ENCODE measurements at regions not wholly inside any gene's neighbourhood (a gene's known extent, or its start where the extent isn't known, plus 50 kb on each side); places are given as distances from the start of the nearest gene placed in this dataset.

DNA sequence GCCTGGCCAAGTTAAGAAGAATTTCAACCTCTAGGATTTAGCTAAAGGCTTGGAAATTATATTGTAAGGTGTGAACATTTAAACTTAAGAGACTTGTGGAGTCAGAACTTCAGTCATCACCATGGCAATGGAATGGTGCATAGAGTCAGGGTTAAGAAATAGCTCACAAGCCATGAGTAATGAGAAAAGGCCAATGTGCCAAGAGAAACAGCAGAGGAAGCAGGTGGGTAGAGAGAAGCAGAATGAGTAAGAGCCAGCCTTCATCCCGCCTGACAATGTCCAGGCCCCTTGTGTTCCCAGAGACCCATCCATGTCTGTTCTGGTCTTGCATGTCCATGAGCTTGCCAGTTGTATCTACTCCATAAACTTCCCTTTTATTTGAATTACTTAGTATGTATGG, 62.6 kb upstream of the TBX20 start:
- TF ChIP-seq PPARA (CRISPR knock-in tag; IDR thresholded peaks at IDR 0.05; ENCODE audit: borderline replicate concordance) = no peak
- TF ChIP-seq, protein P1, sequence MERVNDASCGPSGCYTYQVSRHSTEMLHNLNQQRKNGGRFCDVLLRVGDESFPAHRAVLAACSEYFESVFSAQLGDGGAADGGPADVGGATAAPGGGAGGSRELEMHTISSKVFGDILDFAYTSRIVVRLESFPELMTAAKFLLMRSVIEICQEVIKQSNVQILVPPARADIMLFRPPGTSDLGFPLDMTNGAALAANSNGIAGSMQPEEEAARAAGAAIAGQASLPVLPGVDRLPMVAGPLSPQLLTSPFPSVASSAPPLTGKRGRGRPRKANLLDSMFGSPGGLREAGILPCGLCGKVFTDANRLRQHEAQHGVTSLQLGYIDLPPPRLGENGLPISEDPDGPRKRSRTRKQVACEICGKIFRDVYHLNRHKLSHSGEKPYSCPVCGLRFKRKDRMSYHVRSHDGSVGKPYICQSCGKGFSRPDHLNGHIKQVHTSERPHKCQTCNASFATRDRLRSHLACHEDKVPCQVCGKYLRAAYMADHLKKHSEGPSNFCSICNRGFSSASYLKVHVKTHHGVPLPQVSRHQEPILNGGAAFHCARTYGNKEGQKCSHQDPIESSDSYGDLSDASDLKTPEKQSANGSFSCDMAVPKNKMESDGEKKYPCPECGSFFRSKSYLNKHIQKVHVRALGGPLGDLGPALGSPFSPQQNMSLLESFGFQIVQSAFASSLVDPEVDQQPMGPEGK (CRISPR knock-in tag; IDR thresholded peaks at IDR 0.05; ENCODE audit: borderline replicate concordance) = no peak
- no peak for TF ChIP-seq BACH2 (CRISPR knock-in tag; IDR thresholded peaks at IDR 0.05; ENCODE audit: borderline replicate concordance)
- TF ChIP-seq CSRNP3 (CRISPR knock-in tag; IDR thresholded peaks at IDR 0.05) = no peak
- TF ChIP-seq ESRRG (CRISPR knock-in tag; IDR thresholded peaks at IDR 0.05) = no peak
- TF ChIP-seq, protein P2, sequence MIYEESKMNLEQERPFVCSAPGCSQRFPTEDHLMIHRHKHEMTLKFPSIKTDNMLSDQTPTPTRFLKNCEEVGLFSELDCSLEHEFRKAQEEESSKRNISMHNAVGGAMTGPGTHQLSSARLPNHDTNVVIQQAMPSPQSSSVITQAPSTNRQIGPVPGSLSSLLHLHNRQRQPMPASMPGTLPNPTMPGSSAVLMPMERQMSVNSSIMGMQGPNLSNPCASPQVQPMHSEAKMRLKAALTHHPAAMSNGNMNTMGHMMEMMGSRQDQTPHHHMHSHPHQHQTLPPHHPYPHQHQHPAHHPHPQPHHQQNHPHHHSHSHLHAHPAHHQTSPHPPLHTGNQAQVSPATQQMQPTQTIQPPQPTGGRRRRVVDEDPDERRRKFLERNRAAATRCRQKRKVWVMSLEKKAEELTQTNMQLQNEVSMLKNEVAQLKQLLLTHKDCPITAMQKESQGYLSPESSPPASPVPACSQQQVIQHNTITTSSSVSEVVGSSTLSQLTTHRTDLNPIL (CRISPR knock-in tag; IDR thresholded peaks at IDR 0.05; ENCODE audit: low read depth) = no peak
- no peak for TF ChIP-seq GLIS3 (CRISPR knock-in tag; IDR thresholded peaks at IDR 0.05)

DNA sequence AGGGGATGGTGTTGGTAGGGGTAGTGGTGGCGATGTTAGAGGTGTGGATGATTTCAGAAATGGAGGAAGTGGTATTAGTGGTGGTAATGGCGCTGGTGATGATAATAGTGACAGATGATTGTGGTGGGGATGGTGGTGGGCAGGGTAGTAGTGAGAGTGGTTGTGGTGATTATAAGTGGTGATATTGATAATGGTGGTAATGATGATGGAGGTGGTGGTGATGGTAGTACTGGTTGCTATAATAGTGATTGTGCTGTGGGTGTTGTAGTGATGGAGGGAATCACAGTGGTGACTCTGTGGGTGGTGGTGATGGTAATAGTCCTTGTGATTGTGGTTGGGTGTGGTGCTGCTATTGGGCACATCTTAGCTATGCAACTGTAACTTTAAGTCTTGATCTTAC, 61.6 kb upstream of the TBX20 start:
- TF ChIP-seq, protein P3, sequence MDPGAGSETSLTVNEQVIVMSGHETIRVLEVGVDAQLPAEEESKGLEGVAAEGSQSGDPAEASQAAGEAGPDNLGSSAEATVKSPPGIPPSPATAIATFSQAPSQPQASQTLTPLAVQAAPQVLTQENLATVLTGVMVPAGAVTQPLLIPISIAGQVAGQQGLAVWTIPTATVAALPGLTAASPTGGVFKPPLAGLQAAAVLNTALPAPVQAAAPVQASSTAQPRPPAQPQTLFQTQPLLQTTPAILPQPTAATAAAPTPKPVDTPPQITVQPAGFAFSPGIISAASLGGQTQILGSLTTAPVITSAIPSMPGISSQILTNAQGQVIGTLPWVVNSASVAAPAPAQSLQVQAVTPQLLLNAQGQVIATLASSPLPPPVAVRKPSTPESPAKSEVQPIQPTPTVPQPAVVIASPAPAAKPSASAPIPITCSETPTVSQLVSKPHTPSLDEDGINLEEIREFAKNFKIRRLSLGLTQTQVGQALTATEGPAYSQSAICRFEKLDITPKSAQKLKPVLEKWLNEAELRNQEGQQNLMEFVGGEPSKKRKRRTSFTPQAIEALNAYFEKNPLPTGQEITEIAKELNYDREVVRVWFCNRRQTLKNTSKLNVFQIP (CRISPR knock-in tag; IDR thresholded peaks at IDR 0.05; ENCODE audit: borderline replicate concordance, low read depth) = no peak
- TF ChIP-seq ZC3H10 (CRISPR knock-in tag; IDR thresholded peaks at IDR 0.05) = no peak
- no peak for TF ChIP-seq BACH2 (CRISPR knock-in tag; IDR thresholded peaks at IDR 0.05; ENCODE audit: borderline replicate concordance)
- no peak for TF ChIP-seq PPARA (CRISPR knock-in tag; IDR thresholded peaks at IDR 0.05; ENCODE audit: borderline replicate concordance)
- TF ChIP-seq ISL1 (CRISPR knock-in tag; IDR thresholded peaks at IDR 0.05) = no peak
- no peak for TF ChIP-seq ZNF8 (CRISPR knock-in tag; IDR thresholded peaks at IDR 0.05)
- TF ChIP-seq ZNF565 (CRISPR knock-in tag; conservative IDR thresholded peaks at IDR 0.05; ENCODE audit: low read depth) = no peak
- TF ChIP-seq TCF4 (CRISPR knock-in tag; IDR thresholded peaks at IDR 0.05; ENCODE audit: borderline replicate concordance) = no peak
- TF ChIP-seq CSRNP3 (CRISPR knock-in tag; IDR thresholded peaks at IDR 0.05) = no peak
- TF ChIP-seq ZNF70 (CRISPR knock-in tag; IDR thresholded peaks at IDR 0.05) = no peak
- TF ChIP-seq, protein P1 (CRISPR knock-in tag; IDR thresholded peaks at IDR 0.05; ENCODE audit: borderline replicate concordance) = no peak
- TF ChIP-seq ZFP30 (CRISPR knock-in tag; IDR thresholded peaks at IDR 0.05) = no peak
- TF ChIP-seq GLIS3 (CRISPR knock-in tag; IDR thresholded peaks at IDR 0.05) = no peak
- no peak for TF ChIP-seq OSR1 (CRISPR knock-in tag; IDR thresholded peaks at IDR 0.05)
- no peak for TF ChIP-seq ESRRG (CRISPR knock-in tag; IDR thresholded peaks at IDR 0.05)
- TF ChIP-seq TOX (CRISPR knock-in tag; IDR thresholded peaks at IDR 0.05; ENCODE audit: borderline replicate concordance) = no peak
- no peak for TF ChIP-seq CSDC2 (CRISPR knock-in tag; IDR thresholded peaks at IDR 0.05)
- ATAC-seq = no peak

More for the DNA sequence above, 62.6 kb upstream of the TBX20 start:
- ATAC-seq = no peak

DNA sequence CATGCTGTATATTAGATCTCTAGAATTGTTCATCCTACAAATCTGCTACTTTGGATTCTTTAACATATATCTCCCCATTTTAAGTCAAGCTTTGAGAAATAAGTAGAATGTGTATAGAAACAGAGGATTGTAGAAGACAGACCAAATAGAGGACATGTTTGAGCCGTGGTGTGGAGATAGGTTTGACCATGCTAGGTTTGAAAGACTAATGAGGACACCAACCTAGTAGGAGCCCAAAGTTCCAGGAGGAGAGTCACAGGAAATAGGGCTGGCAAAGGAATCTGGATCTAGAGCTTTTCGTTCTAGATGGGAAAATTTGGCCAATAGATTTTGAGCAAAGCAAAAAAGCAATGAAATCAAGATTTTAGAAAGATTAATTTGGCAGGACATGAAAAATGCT, 60.5 kb upstream of the TBX20 start:
- no peak for ATAC-seq
- no peak for TF ChIP-seq ISL1 (CRISPR knock-in tag; IDR thresholded peaks at IDR 0.05)
- TF ChIP-seq, protein P2 (CRISPR knock-in tag; IDR thresholded peaks at IDR 0.05; ENCODE audit: low read depth) = no peak
- TF ChIP-seq, protein P3 (CRISPR knock-in tag; IDR thresholded peaks at IDR 0.05; ENCODE audit: borderline replicate concordance, low read depth) = no peak
- TF ChIP-seq, protein P1 (CRISPR knock-in tag; IDR thresholded peaks at IDR 0.05; ENCODE audit: borderline replicate concordance) = no peak
- no peak for TF ChIP-seq ARNTL (CRISPR knock-in tag; IDR thresholded peaks at IDR 0.05; ENCODE audit: borderline replicate concordance, low read depth)
- TF ChIP-seq ZC3H10 (CRISPR knock-in tag; IDR thresholded peaks at IDR 0.05) = no peak
- no peak for TF ChIP-seq RARB (CRISPR knock-in tag; IDR thresholded peaks at IDR 0.05)
- TF ChIP-seq CSRNP3 (CRISPR knock-in tag; IDR thresholded peaks at IDR 0.05) = no peak
